PC-3 (cell line): ENCODE measurements at regions not wholly inside any gene's neighbourhood (a gene's known extent, or its start where the extent isn't known, plus 50 kb on each side); places are given as distances from the start of the nearest gene placed in this dataset.
A peak's percentile ranks its signal among the peaks of the same experiment; 100 is the strongest.

ENCODE experiments used
- ATAC-seq: fragments of 200-7000 bp; cut with Tn5 transposase; 2 replicates; pipeline ENCODE4 v1.9.1; 2020; ENCODE audit warnings: mild to moderate bottlenecking, moderate library complexity
- BruUV-seq: library from RNA; stranded (reverse); fragments of 400-500 nt; replicated peaks from 2 replicates; lab custom pipeline; 2021; lab: Mats Ljungman, UMichigan
- CTCF ChIA-PET: fragments of 300-600 bp; sonication (Branson Sonifier 250); formaldehyde crosslinking; loops from one replicate; lab custom pipeline; 2022; ENCODE audit warnings: antibody characterized with exemption; lab: Charles Lee
- POLR2A ChIA-PET: fragments of 300-600 bp; sonication (Branson Sonifier 250); formaldehyde crosslinking; loops from one replicate; lab custom pipeline; 2022; ENCODE audit warnings: antibody characterized with exemption; ENCODE audit not compliant: unreplicated experiment; lab: Charles Lee
- DNase-seq: peaks from one replicate; pipeline ENCODE4 v3.0.0-alpha.2; 2015
- H2AFZ ChIP-seq: fragments of 300-600 bp; sonication (generic); 2 replicates; pipeline ENCODE4 v1.6.0; 2016; ENCODE audit warnings: antibody characterized with exemption, low read length
- H3F3A ChIP-seq: fragments of 300-600 bp; sonication (generic); one replicate; pipeline ENCODE4 v1.6.0; 2017; ENCODE audit warnings: antibody characterized with exemption, low read length, control low read depth, mild to moderate bottlenecking; ENCODE audit not compliant: unreplicated experiment
- H3K27ac ChIP-seq: fragments of 300-600 bp; sonication (generic); 2 replicates; pipeline ENCODE4 v1.5.1; 2016; ENCODE audit warnings: mild to moderate bottlenecking, low read length
- H3K27me3 ChIP-seq: fragments of 300-600 bp; sonication (generic); 2 replicates; pipeline ENCODE4 v1.6.1; 2016; ENCODE audit warnings: low read length, mixed read lengths
- H3K36me3 ChIP-seq: fragments of 300-600 bp; sonication (generic); 2 replicates; pipeline ENCODE4 v1.6.1; 2016; ENCODE audit warnings: low read depth, mixed run types, low read length, mixed read lengths
- H3K4me1 ChIP-seq: fragments of 300-600 bp; sonication (generic); 2 replicates; pipeline ENCODE4 v1.5.1; 2016; ENCODE audit warnings: low read length; ENCODE audit not compliant: insufficient read depth
- H3K4me2 ChIP-seq: fragments of 300-600 bp; sonication (generic); 2 replicates; pipeline ENCODE4 v1.6.0; 2016; ENCODE audit warnings: low read length
- H3K4me3 ChIP-seq: fragments of 300-600 bp; sonication (generic); 2 replicates; pipeline ENCODE4 v1.5.1; 2016; ENCODE audit warnings: mild to moderate bottlenecking, low read length, mixed read lengths
- H3K79me2 ChIP-seq: fragments of 300-600 bp; sonication (generic); 2 replicates; pipeline ENCODE4 v1.6.1; 2017; ENCODE audit warnings: low read length, mixed read lengths
- H3K9ac ChIP-seq: fragments of 300-600 bp; sonication (generic); 2 replicates; pipeline ENCODE4 v1.6.0; 2016; ENCODE audit warnings: mild to moderate bottlenecking, low read length
- H3K9me2 ChIP-seq: fragments of 300-600 bp; sonication (generic); replicated peaks from 2 replicates; pipeline ENCODE4 v1.6.1; 2016; ENCODE audit warnings: mixed run types, low read length, mixed read lengths
- H3K9me3 ChIP-seq: fragments of 300-600 bp; sonication (generic); 2 replicates; pipeline ENCODE4 v1.6.1; 2016; ENCODE audit warnings: low read length, mixed read lengths
- H4K20me1 ChIP-seq: fragments of 300-600 bp; sonication (generic); 2 replicates; pipeline ENCODE4 v1.6.1; 2016; ENCODE audit warnings: low read length, mixed read lengths
- CTCF ChIP-seq: fragments of 300-600 bp; sonication (generic); conservative IDR thresholded peaks from 2 replicates; pipeline ENCODE4 v1.5.1; 2017; ENCODE audit warnings: antibody characterized with exemption, low read depth, mild to moderate bottlenecking, low read length
- EZH2 ChIP-seq: fragments of 300-600 bp; sonication (generic); IDR thresholded peaks from one replicate; pipeline ENCODE4 v1.6.1; 2017; ENCODE audit warnings: antibody characterized with exemption, mild to moderate bottlenecking, low read length; ENCODE audit not compliant: unreplicated experiment
- EZH2phosphoT487 ChIP-seq: fragments of 300-600 bp; sonication (generic); IDR thresholded peaks from 2 replicates; pipeline ENCODE4 v1.6.1; 2018; ENCODE audit warnings: mild to moderate bottlenecking, antibody characterized with exemption, low read length, borderline replicate concordance
- intact Hi-C: fragments of 100-400 bp; cut with micrococcal nuclease; formaldehyde crosslinking; loops from 2 replicates; pipeline ENCODE4 v1.9.0; 2023

- H3K36me3 ChIP-seq, result no peaks in the 10 kb centered on the region
- no peak for ATAC-seq
- no peak for DNase-seq
- H3K4me3 ChIP-seq, result no peak overlapping the region
- no peaks in the 10 kb centered on the region for H4K20me1 ChIP-seq
- H3F3A ChIP-seq, result no peaks in the 10 kb centered on the region
- H3K27me3 ChIP-seq, result peaks cover 65% of the 10 kb centered on the region
- H3K4me1 ChIP-seq, result no peaks in the 10 kb centered on the region
- no peak overlapping the region for H3K27ac ChIP-seq
- H3K9me2 ChIP-seq, result no peaks in the 10 kb centered on the region
- BruUV-seq, result no TSS peak
- H3K9me3 ChIP-seq, result no peaks in the 10 kb centered on the region
- ChIA-PET CTCF (no interaction called here), POLR2A (no interaction called here)
- TF ChIP-seq EZH2phosphoT487, result no peak
- no peak for TF ChIP-seq CTCF
- TF ChIP-seq EZH2, result no peak
- H3K9ac ChIP-seq, result no peak overlapping the region
- no peak overlapping the region for H2AFZ ChIP-seq
- intact Hi-C loops, result no loop called here
- no peaks in the 10 kb centered on the region for H3K79me2 ChIP-seq
- 0 out of 2 replicates have a peak overlapping the region, but pooled peaks have one; percentile 19 for H3K4me2 ChIP-seq
Measured at GRCh38 chr14:95597784-95598211, 62.9 kb downstream of the GLRX5 start.

GRCh38 chr14:95601650-95602049 is 66.8 kb downstream of the GLRX5 start:
- ATAC-seq (no peak), DNase-seq (no peak)
- ChIA-PET CTCF (no interaction called here), POLR2A (no interaction called here)
- Histone ChIP-seq H3K4me3 (no peak overlapping the region), H3K27me3 (peaks cover 85% of the 10 kb centered on the region), H3K4me2 (no peak overlapping the region), H3K36me3 (no peaks in the 10 kb centered on the region), H3K79me2 (no peaks in the 10 kb centered on the region), H3K9ac (no peak overlapping the region), H4K20me1 (no peaks in the 10 kb centered on the region), H3K27ac (no peak overlapping the region), H3K9me2 (no peaks in the 10 kb centered on the region), H2AFZ (no peak overlapping the region), H3F3A (no peaks in the 10 kb centered on the region), H3K4me1 (no peaks in the 10 kb centered on the region), H3K9me3 (no peaks in the 10 kb centered on the region)
- intact Hi-C loops, result no loop called here
- BruUV-seq, result no TSS peak
- no peak for TF ChIP-seq CTCF
- TF ChIP-seq EZH2, result no peak
- no peak for TF ChIP-seq EZH2phosphoT487

GRCh38 chr14:95603415-95603814 is 68.6 kb downstream of the GLRX5 start:
- CTCF ChIA-PET, result no interaction called here
- no peak overlapping the region for H3K9ac ChIP-seq
- H3K4me1 ChIP-seq, result no peaks in the 10 kb centered on the region
- no peak overlapping the region for H3K4me2 ChIP-seq
- H2AFZ ChIP-seq, result no peak overlapping the region
- no peaks in the 10 kb centered on the region for H3K36me3 ChIP-seq
- ATAC-seq, result no peak
- intact Hi-C loops, result no loop called here
- no peak overlapping the region for H3K27ac ChIP-seq
- TF ChIP-seq EZH2 (no peak), EZH2phosphoT487 (no peak), CTCF (no peak)
- no peaks in the 10 kb centered on the region for H3F3A ChIP-seq
- POLR2A ChIA-PET, result no interaction called here
- no peak overlapping the region for H3K4me3 ChIP-seq
- no TSS peak for BruUV-seq
- H3K9me3 ChIP-seq, result no peaks in the 10 kb centered on the region
- no peaks in the 10 kb centered on the region for H3K9me2 ChIP-seq
- DNase-seq, result no peak
- H3K27me3 ChIP-seq, result peaks cover 89% of the 10 kb centered on the region
- H3K79me2 ChIP-seq, result no peaks in the 10 kb centered on the region
- no peaks in the 10 kb centered on the region for H4K20me1 ChIP-seq
